ENCODE measurements at regions not wholly inside any gene's neighbourhood (a gene's known extent, or its start where the extent isn't known, plus 50 kb on each side); places are given as distances from the start of the nearest gene placed in this dataset.

DNA sequence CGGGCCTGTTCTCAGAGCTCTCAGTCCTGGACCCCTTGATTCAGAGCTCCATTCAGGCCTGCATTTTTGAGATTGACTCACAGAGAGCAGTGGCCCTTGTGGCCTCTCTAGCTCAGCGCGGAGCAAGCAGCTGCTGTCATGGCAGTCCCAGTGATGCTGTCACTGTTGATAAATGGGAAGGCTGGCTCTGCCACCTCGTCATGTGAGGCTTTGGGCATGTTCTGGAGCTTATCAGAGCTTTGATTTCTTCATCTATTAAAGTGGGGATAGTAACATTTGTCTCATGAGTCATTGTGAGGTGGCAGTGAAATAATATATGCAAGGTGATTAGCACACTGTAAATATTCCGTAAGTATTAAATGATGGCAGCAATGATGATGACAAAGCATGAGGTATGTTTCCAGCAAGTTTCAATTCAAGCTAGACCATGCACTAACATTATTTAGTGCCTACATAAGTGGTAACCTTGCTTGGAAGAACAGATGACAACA is 126.4 kb upstream of the CXCL14 start:
- Histone ChIP-seq H3K36me3 (replicated peaks in 1 of 2; ENCODE audit: control insufficient read depth in 1 of 2, insufficient read depth in 2 of 2, low read length in 1 of 2) (no peaks in the 10 kb centered on the region), H3K4me3 (ENCODE audit: low read depth in 2 of 2, low read length in 1 of 2) (no peak overlapping the region), H3K79me2 (ENCODE audit: insufficient read depth) (no peaks in the 10 kb centered on the region), H3F3A (replicated peaks; ENCODE audit: insufficient read depth) (no peaks in the 10 kb centered on the region), H2AFZ (ENCODE audit: low read depth) (no peak overlapping the region), H3K4me1 (ENCODE audit: control insufficient read depth in 1 of 2, insufficient read depth in 2 of 2, low read depth in 1 of 2, low read length in 1 of 2) (no peaks in the 10 kb centered on the region), H3K27me3 (ENCODE audit: insufficient read depth) (no peaks in the 10 kb centered on the region; the same call in 1 of the 2 replicates), H3K9ac (no peak overlapping the region), H3K9me2 (no peaks in the 10 kb centered on the region), H3K27ac (ENCODE audit: low read depth in 2 of 2, low read length in 1 of 2) (no peak overlapping the region), H3K4me2 (no peak overlapping the region), H4K20me1 (ENCODE audit: insufficient read depth) (no peaks in the 10 kb centered on the region), H3K9me3 (no peaks in the 10 kb centered on the region)
- WGBS (ENCODE audit: low lambda C conversion rate): 27% methylated on average over 2 of the region's 5 CpGs
- TF ChIP-seq CHD2 (IDR thresholded peaks at IDR 0.05; ENCODE audit: low read length, partially characterized antibody): no peak
- TF ChIP-seq, protein P1, sequence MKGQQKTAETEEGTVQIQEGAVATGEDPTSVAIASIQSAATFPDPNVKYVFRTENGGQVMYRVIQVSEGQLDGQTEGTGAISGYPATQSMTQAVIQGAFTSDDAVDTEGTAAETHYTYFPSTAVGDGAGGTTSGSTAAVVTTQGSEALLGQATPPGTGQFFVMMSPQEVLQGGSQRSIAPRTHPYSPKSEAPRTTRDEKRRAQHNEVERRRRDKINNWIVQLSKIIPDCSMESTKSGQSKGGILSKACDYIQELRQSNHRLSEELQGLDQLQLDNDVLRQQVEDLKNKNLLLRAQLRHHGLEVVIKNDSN (IDR thresholded peaks at IDR 0.05; ENCODE audit: borderline replicate concordance, low read depth): no peak
- TF ChIP-seq TCF12 (IDR thresholded peaks at IDR 0.05): no peak
- TF ChIP-seq ELF1 (IDR thresholded peaks at IDR 0.05): no peak
- TF ChIP-seq TAF1 (IDR thresholded peaks at IDR 0.05; ENCODE audit: borderline replicate concordance, low read depth, low read length): no peak
- TF ChIP-seq, protein P2, sequence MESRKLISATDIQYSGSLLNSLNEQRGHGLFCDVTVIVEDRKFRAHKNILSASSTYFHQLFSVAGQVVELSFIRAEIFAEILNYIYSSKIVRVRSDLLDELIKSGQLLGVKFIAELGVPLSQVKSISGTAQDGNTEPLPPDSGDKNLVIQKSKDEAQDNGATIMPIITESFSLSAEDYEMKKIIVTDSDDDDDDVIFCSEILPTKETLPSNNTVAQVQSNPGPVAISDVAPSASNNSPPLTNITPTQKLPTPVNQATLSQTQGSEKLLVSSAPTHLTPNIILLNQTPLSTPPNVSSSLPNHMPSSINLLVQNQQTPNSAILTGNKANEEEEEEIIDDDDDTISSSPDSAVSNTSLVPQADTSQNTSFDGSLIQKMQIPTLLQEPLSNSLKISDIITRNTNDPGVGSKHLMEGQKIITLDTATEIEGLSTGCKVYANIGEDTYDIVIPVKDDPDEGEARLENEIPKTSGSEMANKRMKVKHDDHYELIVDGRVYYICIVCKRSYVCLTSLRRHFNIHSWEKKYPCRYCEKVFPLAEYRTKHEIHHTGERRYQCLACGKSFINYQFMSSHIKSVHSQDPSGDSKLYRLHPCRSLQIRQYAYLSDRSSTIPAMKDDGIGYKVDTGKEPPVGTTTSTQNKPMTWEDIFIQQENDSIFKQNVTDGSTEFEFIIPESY (IDR thresholded peaks at IDR 0.05; ENCODE audit: borderline replicate concordance, low read depth): no peak
- TF ChIP-seq, protein P3, sequence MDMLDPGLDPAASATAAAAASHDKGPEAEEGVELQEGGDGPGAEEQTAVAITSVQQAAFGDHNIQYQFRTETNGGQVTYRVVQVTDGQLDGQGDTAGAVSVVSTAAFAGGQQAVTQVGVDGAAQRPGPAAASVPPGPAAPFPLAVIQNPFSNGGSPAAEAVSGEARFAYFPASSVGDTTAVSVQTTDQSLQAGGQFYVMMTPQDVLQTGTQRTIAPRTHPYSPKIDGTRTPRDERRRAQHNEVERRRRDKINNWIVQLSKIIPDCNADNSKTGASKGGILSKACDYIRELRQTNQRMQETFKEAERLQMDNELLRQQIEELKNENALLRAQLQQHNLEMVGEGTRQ (IDR thresholded peaks at IDR 0.05; ENCODE audit: borderline replicate concordance, low read depth, low read length): no peak
- TF ChIP-seq, protein P4, sequence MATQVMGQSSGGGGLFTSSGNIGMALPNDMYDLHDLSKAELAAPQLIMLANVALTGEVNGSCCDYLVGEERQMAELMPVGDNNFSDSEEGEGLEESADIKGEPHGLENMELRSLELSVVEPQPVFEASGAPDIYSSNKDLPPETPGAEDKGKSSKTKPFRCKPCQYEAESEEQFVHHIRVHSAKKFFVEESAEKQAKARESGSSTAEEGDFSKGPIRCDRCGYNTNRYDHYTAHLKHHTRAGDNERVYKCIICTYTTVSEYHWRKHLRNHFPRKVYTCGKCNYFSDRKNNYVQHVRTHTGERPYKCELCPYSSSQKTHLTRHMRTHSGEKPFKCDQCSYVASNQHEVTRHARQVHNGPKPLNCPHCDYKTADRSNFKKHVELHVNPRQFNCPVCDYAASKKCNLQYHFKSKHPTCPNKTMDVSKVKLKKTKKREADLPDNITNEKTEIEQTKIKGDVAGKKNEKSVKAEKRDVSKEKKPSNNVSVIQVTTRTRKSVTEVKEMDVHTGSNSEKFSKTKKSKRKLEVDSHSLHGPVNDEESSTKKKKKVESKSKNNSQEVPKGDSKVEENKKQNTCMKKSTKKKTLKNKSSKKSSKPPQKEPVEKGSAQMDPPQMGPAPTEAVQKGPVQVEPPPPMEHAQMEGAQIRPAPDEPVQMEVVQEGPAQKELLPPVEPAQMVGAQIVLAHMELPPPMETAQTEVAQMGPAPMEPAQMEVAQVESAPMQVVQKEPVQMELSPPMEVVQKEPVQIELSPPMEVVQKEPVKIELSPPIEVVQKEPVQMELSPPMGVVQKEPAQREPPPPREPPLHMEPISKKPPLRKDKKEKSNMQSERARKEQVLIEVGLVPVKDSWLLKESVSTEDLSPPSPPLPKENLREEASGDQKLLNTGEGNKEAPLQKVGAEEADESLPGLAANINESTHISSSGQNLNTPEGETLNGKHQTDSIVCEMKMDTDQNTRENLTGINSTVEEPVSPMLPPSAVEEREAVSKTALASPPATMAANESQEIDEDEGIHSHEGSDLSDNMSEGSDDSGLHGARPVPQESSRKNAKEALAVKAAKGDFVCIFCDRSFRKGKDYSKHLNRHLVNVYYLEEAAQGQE (IDR thresholded peaks at IDR 0.05; ENCODE audit: low read depth, low read length): no peak
- TF ChIP-seq GATA2 (CRISPR knock-in tag; IDR thresholded peaks at IDR 0.05): no peak
- no peak for TF ChIP-seq RCOR1 (IDR thresholded peaks at IDR 0.05; ENCODE audit: low read length)
- TF ChIP-seq NRF1 (IDR thresholded peaks at IDR 0.05; ENCODE audit: low read depth, low read length): no peak
- POLR2A ChIA-PET: no interaction called here
- CTCF ChIA-PET: interaction anchor here (0.8 kb wide), 1 partner anchor 10 kb away, joined by 3 read pairs; no protein-coding TSS in a partner anchor
- no peak for DNase-seq
